SK-N-DZ (cell line): ENCODE measurements at regions not wholly inside any gene's neighbourhood (a gene's known extent, or its start where the extent isn't known, plus 50 kb on each side); places are given as distances from the start of the nearest gene placed in this dataset.
"Not testable (repeated sequence)": the region's sequence is repeated elsewhere in the genome, so short reads cannot be mapped to it uniquely, and the experiment has no call there.

ENCODE experiments used
- DNase-seq: peaks from one replicate; pipeline ENCODE4 v3.0.0-alpha.2; 2015; ENCODE audit warnings: low spot score

GRCh38 chr2:186181625-186182024 lies 304.4 kb upstream of the ZC3H15 start:
- no peak for DNase-seq

- not testable (repeated sequence) for DNase-seq
These were observed 303.7 kb upstream of the ZC3H15 start for GRCh38 chr2:186182366-186182765.

DNA sequence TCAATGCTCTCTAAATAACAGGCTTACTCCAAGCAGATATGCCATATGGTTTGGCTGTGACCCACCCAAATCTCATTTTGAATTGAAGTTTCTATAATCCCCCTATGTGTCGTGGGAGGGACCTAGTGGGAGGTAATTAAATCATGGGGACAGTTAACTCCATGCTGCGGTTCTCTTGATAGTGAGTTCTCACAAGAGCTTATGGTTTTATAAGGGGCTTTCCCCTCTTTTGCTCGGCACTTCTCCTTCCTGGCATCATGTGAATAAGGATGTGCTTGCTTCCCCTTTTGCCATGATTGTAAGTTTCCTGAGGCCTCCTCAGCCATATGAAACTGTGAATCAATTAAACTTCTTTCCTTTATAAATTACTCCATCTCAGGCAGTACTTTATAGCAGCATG lies 302.7 kb upstream of the ZC3H15 start:
- DNase-seq, result no peak

- DNase-seq, result no peak
These were observed 298.2 kb upstream of the ZC3H15 start for GRCh38 chr2:186187854-186188253.

DNA sequence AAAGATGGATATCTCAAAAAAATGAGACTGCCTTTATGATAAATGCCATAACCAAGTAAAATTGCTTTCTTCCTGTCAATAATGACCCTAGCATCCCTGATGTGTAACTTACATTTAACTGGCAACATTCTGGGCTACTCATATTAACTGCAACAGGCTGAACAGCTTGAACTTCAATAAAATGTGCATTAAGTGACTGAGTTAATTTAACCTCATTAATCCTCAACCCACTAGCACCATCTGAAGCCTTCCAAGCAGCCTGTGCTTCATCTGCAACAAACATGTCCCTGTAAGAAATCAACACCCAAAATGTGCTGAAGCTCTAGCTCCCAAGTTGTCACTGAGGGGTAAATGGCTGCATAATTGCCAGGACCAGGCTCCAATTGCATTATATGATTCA lies 296.2 kb upstream of the ZC3H15 start:
- DNase-seq, result peak; percentile 25

DNA sequence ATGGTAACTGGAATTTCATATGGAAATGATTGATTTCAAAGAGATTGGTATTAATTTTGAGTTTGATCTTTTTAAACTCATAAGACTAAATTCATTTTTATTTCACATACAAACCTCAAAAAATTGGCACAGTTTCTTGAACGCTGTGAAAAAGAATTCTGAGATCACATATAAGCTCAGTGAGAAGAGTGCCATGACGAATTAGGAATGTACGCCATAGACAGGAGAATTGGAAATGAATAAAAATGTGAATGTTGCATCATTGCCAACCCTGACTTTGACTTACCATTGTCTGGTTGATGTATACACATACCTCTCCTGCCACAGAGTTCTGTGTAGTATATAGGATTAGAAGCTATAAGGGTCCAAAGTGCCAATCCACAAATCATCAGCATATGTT lies 290.4 kb upstream of the ZC3H15 start:
- no peak for DNase-seq

- no peak for DNase-seq
These were observed 288.1 kb upstream of the ZC3H15 start for GRCh38 chr2:186197955-186198354.

- DNase-seq, result peak; percentile 88
These were observed 287.0 kb upstream of the ZC3H15 start for GRCh38 chr2:186199029-186199428.

DNA sequence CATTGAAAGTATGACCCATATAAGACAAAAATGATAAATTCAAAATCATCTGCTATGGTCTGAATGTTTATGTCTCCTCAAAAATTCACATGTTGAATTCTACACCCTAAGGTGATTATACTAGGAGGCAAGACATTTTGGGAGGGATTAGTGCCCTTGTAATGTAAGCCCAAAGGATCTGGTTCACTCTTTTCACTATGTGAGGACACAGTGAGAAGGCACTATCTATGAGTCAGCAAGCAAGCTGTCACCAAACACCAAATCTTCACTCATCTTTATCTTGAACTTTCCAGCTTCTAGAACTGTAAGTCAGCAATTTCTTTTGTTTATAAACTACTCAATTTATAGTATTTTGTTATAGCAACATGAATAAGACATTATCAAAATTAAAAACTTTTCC lies 284.7 kb upstream of the ZC3H15 start:
- DNase-seq, result no peak

GRCh38 chr2:186205254-186205911 lies 280.7 kb upstream of the ZC3H15 start:
- no peak for DNase-seq

DNA sequence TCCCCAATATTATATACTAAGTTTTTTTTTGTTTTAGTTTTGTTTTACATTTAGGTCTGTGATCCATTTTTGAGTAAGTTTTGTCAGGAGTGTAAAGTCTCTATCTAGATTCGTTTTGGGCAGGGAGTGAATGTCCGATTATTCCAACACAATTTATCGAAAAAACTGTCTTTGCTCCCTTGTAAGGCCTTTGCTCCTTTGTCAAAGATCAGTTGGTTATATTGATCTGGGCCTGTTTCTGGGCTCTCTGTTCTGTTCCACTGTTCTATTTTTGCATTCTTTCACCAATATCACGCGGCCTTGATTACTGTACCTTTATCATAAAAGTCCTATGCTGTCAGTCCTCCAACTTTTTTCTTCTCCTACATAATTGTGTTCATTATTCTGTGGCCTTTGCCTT lies 276.5 kb upstream of the ZC3H15 start:
- DNase-seq, result no peak

DNA sequence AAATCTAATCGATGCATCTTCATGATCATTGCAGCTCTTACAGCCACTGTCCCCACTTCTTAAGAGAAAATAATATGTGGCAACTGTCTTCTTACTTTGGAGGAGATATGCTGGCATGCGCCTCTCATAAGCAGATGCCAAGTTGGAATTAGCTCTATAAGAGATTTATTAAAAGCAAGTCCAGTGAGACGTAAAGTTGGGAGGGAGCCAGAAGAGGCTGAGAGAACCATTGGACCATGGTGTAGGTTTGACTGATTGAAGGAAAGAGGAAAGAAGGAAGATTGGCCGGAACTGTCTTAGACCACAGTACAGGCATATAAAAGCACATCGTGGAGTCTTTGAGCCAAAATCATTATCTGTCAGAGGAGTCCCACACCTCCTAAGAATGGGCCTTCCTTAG lies 265.7 kb upstream of the ZC3H15 start:
- DNase-seq, result no peak

GRCh38 chr2:186229265-186229664 lies 256.8 kb upstream of the ZC3H15 start:
- no peak for DNase-seq

DNA sequence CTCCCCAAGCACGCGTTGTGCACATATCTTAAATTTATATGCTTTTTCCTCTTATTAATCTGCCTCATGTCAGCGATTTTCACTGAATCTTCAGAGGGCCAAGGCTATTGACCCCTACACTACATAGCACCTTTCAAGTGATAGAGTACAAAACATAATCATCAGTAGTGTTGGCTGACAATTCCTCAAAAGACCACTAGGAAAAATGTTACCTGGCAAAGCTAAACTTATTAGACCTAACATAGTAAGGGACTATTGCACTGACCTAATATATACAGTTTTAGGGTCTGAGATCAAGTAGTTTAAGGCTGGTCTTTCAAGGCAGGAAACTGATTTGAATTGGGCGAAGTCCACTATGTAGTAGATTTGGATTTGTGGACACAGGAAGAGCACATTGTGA lies 244.2 kb upstream of the ZC3H15 start:
- no peak for DNase-seq

DNA sequence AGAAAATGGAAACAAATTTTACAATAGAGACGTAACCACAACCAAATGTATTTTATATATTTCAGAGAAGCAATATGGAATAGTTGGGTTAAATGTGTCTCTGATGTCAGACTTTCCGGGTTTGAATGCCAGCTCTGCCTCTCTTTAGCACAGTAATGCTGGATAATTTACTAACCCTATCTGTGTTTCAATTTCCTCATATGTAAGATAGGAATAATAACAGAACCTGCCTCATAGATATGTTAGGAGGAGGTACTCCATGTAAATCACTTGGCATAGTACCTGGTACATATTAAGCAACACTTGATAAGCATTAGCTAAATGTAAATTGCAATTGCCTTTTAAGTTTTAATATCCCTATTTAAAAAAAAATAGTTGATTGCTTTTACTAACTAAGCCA lies 231.3 kb upstream of the ZC3H15 start:
- DNase-seq, result no peak

GRCh38 chr2:186255823-186256222 lies 230.2 kb upstream of the ZC3H15 start:
- DNase-seq, result peak; percentile 8

GRCh38 chr2:186256540-186256939 lies 229.5 kb upstream of the ZC3H15 start:
- DNase-seq, result peak; percentile 65

GRCh38 chr2:186263673-186264250 lies 222.3 kb upstream of the ZC3H15 start:
- DNase-seq, result no peak

- DNase-seq, result no peak
These were observed 216.5 kb upstream of the ZC3H15 start for GRCh38 chr2:186269536-186269935.

- no peak for DNase-seq
These were observed 212.1 kb upstream of the ZC3H15 start for GRCh38 chr2:186273953-186274352.

DNA sequence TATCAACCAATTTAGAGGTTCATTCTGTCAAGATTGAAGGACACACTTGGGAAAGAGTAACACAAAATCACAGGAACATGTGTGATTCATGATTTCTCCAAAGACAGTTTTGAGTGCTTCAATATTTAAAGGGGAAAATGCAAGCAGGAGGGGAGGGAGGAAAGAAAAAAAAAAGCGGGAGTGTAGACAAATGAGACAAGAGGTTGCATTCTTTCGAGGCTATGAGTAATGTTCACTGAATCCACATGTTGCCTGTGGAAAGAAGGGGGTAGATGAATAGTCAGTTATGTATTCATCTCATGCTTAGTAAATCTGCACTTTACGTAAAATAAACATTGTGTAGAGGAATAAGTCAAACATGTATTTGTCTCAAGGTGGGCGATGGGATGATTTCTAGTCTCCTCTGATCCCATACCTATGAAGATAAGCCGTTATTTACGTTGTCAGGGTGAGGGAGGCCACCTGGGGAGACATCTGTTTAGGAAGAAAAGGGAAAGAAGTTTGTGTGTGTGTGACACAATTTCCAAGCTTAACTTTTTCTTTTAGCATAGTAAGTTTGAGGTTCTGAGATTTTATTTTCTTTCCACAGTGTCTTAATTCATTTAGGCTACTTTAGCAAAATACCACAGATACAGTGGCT lies 211.0 kb upstream of the ZC3H15 start:
- no peak for DNase-seq

GRCh38 chr2:186276909-186277308 lies 209.2 kb upstream of the ZC3H15 start:
- no peak for DNase-seq

DNA sequence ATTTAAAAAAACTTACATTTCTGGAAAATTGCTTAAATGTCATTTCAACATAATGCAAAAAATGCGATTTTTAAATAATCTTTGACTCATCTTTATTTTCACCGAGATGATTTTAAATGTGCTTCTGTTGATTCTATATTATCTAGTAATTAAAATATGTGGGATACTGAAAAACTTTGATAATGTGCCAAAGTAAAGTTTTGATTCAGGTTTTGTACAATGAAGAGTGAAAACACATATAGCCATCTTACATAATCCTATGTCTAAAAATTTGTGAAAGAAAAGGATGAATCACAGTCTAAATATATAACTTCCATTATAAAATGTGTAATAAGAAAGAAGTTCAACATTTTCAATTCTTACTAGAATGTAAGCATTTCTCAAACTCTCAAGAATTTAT lies 204.3 kb upstream of the ZC3H15 start:
- no peak for DNase-seq
